IMR-90 (cell line): ENCODE measurements at regions not wholly inside any gene's neighbourhood (a gene's known extent, or its start where the extent isn't known, plus 50 kb on each side); places are given as distances from the start of the nearest gene placed in this dataset.

ENCODE experiments used
- ATAC-seq: fragments of 200-7000 bp; cut with Tn5 transposase; 2 replicates; pipeline ENCODE4 v1.9.1; 2020; ENCODE audit warnings: low read depth, mild to moderate bottlenecking, moderate library complexity
- BruUV-seq: library from RNA; stranded (reverse); fragments of 400-500 nt; replicated peaks from 2 replicates; lab custom pipeline; 2021; lab: Mats Ljungman, UMichigan
- CTCF ChIA-PET: fragments of 300-600 bp; formaldehyde crosslinking; extraction: SDS; loops from one replicate; lab custom pipeline; 2021; ENCODE audit warnings: antibody characterized with exemption; lab: Yijun Ruan, JAX
- POLR2A ChIA-PET: fragments of 300-600 bp; sonication (Branson Sonifier 250); formaldehyde crosslinking; loops from one replicate; lab custom pipeline; 2022; ENCODE audit warnings: antibody characterized with exemption; ENCODE audit not compliant: unreplicated experiment; lab: Charles Lee
- DNase-seq: peaks from one replicate; pipeline ENCODE4 v3.0.0; 2013
- H2AFZ ChIP-seq: replicated peaks from 2 replicates; pipeline ENCODE3; 2013; ENCODE audit warnings: low read length, mild to moderate bottlenecking; ENCODE audit not compliant: poor library complexity
- H2AK5ac ChIP-seq: 2 replicates; pipeline ENCODE4 v1.6.1; 2013; ENCODE audit warnings: low read depth, low read length, inconsistent platforms
- H2AK9ac ChIP-seq: replicated peaks from 2 replicates; pipeline ENCODE3; 2013; ENCODE audit warnings: mild to moderate bottlenecking, low read depth, low read length, moderate library complexity; ENCODE audit not compliant: poor library complexity
- H2BK120ac ChIP-seq: 2 replicates; pipeline ENCODE4 v1.6.1; 2013; ENCODE audit warnings: low read depth, low read length, inconsistent platforms
- H2BK15ac ChIP-seq: 3 replicates; pipeline ENCODE4 v1.6.1; 2013; ENCODE audit warnings: low read depth, low read length, inconsistent platforms
- H2BK20ac ChIP-seq: 2 replicates; pipeline ENCODE4 v1.6.1; 2013; ENCODE audit warnings: low read depth, mild to moderate bottlenecking, inconsistent platforms, low read length, moderate library complexity
- H2BK5ac ChIP-seq: 2 replicates; pipeline ENCODE4 v1.6.1; 2013; ENCODE audit warnings: mild to moderate bottlenecking, low read depth, low read length, inconsistent platforms; ENCODE audit not compliant: poor library complexity, severe bottlenecking
- H3K14ac ChIP-seq: replicated peaks from 2 replicates; pipeline ENCODE4 v1.6.1; 2013; ENCODE audit warnings: low read depth, low read length, inconsistent platforms
- H3K18ac ChIP-seq: 2 replicates; pipeline ENCODE4 v1.6.1; 2013; ENCODE audit warnings: low read depth, low read length, control low read depth
- H3K23ac ChIP-seq: 2 replicates; pipeline ENCODE4 v1.6.1; 2013; ENCODE audit warnings: low read depth, low read length, inconsistent platforms
- H3K27ac ChIP-seq: 2 replicates; pipeline ENCODE4 v1.5.1; 2013; ENCODE audit warnings: mild to moderate bottlenecking, control low read depth, low read length; ENCODE audit not compliant: insufficient read depth
- H3K27me3 ChIP-seq: 2 replicates; pipeline ENCODE4 v1.6.1; 2013; ENCODE audit warnings: low read length; ENCODE audit not compliant: control insufficient read depth, insufficient read depth
- H3K36me3 ChIP-seq: 2 replicates; pipeline ENCODE4 v1.6.1; 2013; ENCODE audit warnings: low read length, mixed read lengths; ENCODE audit not compliant: control insufficient read depth, insufficient read depth
- H3K4ac ChIP-seq: 2 replicates; pipeline ENCODE4 v1.6.1; 2013; ENCODE audit warnings: low read depth, low read length, inconsistent platforms
- H3K4me1 ChIP-seq: 2 replicates; pipeline ENCODE4 v1.6.1; 2013; ENCODE audit warnings: low read length, mixed read lengths; ENCODE audit not compliant: control insufficient read depth, insufficient read depth
- H3K4me2 ChIP-seq: 2 replicates; pipeline ENCODE4 v1.6.1; 2013; ENCODE audit warnings: low read depth, mild to moderate bottlenecking, control low read depth, low read length, moderate library complexity
- H3K4me3 ChIP-seq: 2 replicates; pipeline ENCODE4 v1.5.1; 2013; ENCODE audit warnings: low read depth, mild to moderate bottlenecking, control low read depth, low read length, moderate library complexity; ENCODE audit not compliant: insufficient read depth
- H3K56ac ChIP-seq: 2 replicates; pipeline ENCODE4 v1.6.1; 2013; ENCODE audit warnings: low read length, inconsistent platforms; ENCODE audit not compliant: insufficient read depth; ENCODE audit errors: extremely low read depth
- H3K79me1 ChIP-seq, 2 experiments: 2 replicates each; pipeline ENCODE4 v1.6.1; 2013; ENCODE audit warnings: low read length in 2 of 2, inconsistent platforms in 1 of 2, low read depth in 1 of 2
- H3K9ac ChIP-seq: 2 replicates; pipeline ENCODE4 v1.6.1; 2013; ENCODE audit warnings: low read depth, low read length, control low read depth
- H3K9me1 ChIP-seq: 2 replicates; pipeline ENCODE4 v1.6.1; 2013; ENCODE audit warnings: low read length, inconsistent platforms; ENCODE audit not compliant: insufficient read depth
- H3K9me3 ChIP-seq: 2 replicates; pipeline ENCODE4 v1.6.1; 2013; ENCODE audit warnings: low read length; ENCODE audit not compliant: control insufficient read depth, insufficient read depth
- H4K20me1 ChIP-seq: 2 replicates; pipeline ENCODE4 v1.6.1; 2013; ENCODE audit warnings: low read length, inconsistent platforms; ENCODE audit not compliant: insufficient read depth
- H4K5ac ChIP-seq: 2 replicates; pipeline ENCODE4 v1.6.1; 2013; ENCODE audit warnings: mild to moderate bottlenecking, low read depth, low read length, control low read depth
- H4K8ac ChIP-seq, 2 experiments: 2 replicates each; pipeline ENCODE4 v1.6.1; 2013; ENCODE audit warnings: low read depth in 2 of 2, low read length in 2 of 2, control low read depth in 1 of 2, inconsistent platforms in 1 of 2
- H4K91ac ChIP-seq: 2 replicates; pipeline ENCODE4 v1.6.1; 2013; ENCODE audit warnings: low read depth, low read length, inconsistent platforms; ENCODE audit not compliant: insufficient read depth
- BHLHE40 ChIP-seq: fragments of 150-350 bp; IDR thresholded peaks from 2 replicates; pipeline ENCODE4 v1.6.1; 2016; ENCODE audit warnings: mild to moderate bottlenecking, low read depth, low read length
- CTCF ChIP-seq: conservative IDR thresholded peaks from 2 replicates; pipeline ENCODE4 v1.5.1; 2012; ENCODE audit warnings: mild to moderate bottlenecking, low read depth, low read length, improper control_type of control experiment
- NFE2L2 ChIP-seq: fragments of 150-350 bp; IDR thresholded peaks from 2 replicates; pipeline ENCODE4 v1.6.1; 2016; ENCODE audit warnings: low read depth, mild to moderate bottlenecking, low read length
- USF2 ChIP-seq: fragments of 150-350 bp; IDR thresholded peaks from 2 replicates; pipeline ENCODE4 v1.6.1; 2017; ENCODE audit warnings: mild to moderate bottlenecking, antibody characterized with exemption, low read length, low read depth
- WGBS, 2 experiments: methylation state at CpG; one replicate each; pipeline versions ENCODE4 v1.1.5 to v1.1.7; 2013; ENCODE audit warnings: missing lambda C conversion rate in 2 of 2; ENCODE audit not compliant: insufficient read length in 1 of 2; ENCODE audit errors: extremely low coverage in 2 of 2; 5-methylcytosine and 5-hydroxymethylcytosine counted together
- dilution Hi-C: fragments of 300-500 bp; cut with HindIII; formaldehyde crosslinking; loops from one replicate; pipeline ENCODE4 v1.14.3; 2018; ENCODE audit warnings: low sequenced_read_pairs; ENCODE audit not compliant: unreplicated experiment
- in situ Hi-C: fragments of 300-500 bp; cut with MboI; formaldehyde crosslinking; loops from 3 replicates; pipeline ENCODE4 v1.14.3; 2019; ENCODE audit warnings: low sequenced_read_pairs, inconsistent platforms, mixed read lengths
- intact Hi-C: fragments of 100-400 bp; cut with micrococcal nuclease; formaldehyde crosslinking; loops from 2 replicates; pipeline ENCODE4 v1.10.0; 2022

DNA sequence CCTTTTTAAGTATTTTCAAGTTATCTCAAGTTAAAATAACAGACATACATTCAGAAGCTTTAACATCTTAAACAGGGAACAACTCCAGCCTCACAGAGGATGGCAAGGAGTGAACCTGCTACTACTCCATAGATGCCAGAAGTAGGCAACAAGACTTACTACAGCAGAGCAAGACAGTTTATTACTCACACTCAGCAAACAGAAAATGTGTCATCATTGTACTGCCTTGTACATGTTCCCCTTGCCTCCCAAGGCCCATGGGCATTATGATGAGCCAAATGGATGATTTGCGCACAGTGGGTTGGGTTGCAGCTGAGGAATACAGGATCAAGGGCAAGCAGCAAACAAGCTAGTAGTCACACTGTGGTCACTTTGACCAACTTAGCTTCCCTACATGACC is 80.6 kb upstream of the VRK2 start:
- no peak overlapping the region for H2BK20ac ChIP-seq
- no peak overlapping the region for H3K4me3 ChIP-seq
- no peak overlapping the region for H3K27ac ChIP-seq
- ChIA-PET POLR2A (no interaction called here), CTCF (no interaction called here)
- H3K9me1 ChIP-seq = no peaks in the 10 kb centered on the region
- H3K23ac ChIP-seq = no peak overlapping the region
- no peaks in the 10 kb centered on the region for H3K9me3 ChIP-seq
- TF ChIP-seq NFE2L2 (no peak), BHLHE40 (no peak), USF2 (no peak), CTCF (no peak)
- H3K4me2 ChIP-seq = no peak overlapping the region
- ATAC-seq (no peak), DNase-seq (no peak)
- H4K5ac ChIP-seq = no peak overlapping the region
- dilution Hi-C loops = no loop called here
- no peak overlapping the region for H3K4ac ChIP-seq
- no peaks in the 10 kb centered on the region for H3K79me1 ChIP-seq
- H3K4me1 ChIP-seq = no peaks in the 10 kb centered on the region
- no peak overlapping the region for H4K8ac ChIP-seq
- H2AK9ac ChIP-seq = no peak overlapping the region
- no peak overlapping the region for H2BK5ac ChIP-seq
- no peaks in the 10 kb centered on the region for H4K20me1 ChIP-seq
- H2AK5ac ChIP-seq = no peak overlapping the region
- no peaks in the 10 kb centered on the region for H3K36me3 ChIP-seq
- H3K14ac ChIP-seq = no peak overlapping the region
- WGBS, 2 experiments = no CpG with 5 or more reads among the region's 1 CpG
- intact Hi-C loops = no loop called here
- H3K56ac ChIP-seq = no peak overlapping the region
- H3K27me3 ChIP-seq = no peaks in the 10 kb centered on the region
- H3K18ac ChIP-seq = no peak overlapping the region
- H3K9ac ChIP-seq = no peak overlapping the region
- no TSS peak for BruUV-seq
- no peak overlapping the region for H4K91ac ChIP-seq
- H2AFZ ChIP-seq = no peak overlapping the region
- H2BK15ac ChIP-seq = no peak overlapping the region
- H2BK120ac ChIP-seq = no peak overlapping the region
- in situ Hi-C loops = no loop called here
